ENCODE measurements at regions not wholly inside any gene's neighbourhood (a gene's known extent, or its start where the extent isn't known, plus 50 kb on each side); places are given as distances from the start of the nearest gene placed in this dataset.

- TF ChIP-seq CTCF (conservative IDR thresholded peaks at IDR 0.05 in 1 of 2, IDR thresholded peaks at IDR 0.05 in 1 of 2; ENCODE audit: extremely low read depth in 1 of 2, insufficient read depth in 1 of 2, low read depth in 1 of 2, low read length in 2 of 2) (no peak), EZH2 (IDR thresholded peaks at IDR 0.05; ENCODE audit: borderline replicate concordance, low read length) (no peak)
Observed at GRCh38 chr7:148939128-148939755, 55.2 kb upstream of the EZH2 start.
